ENCODE measurements at regions not wholly inside any gene's neighbourhood (a gene's known extent, or its start where the extent isn't known, plus 50 kb on each side); places are given as distances from the start of the nearest gene placed in this dataset.

- no peak overlapping the region for H3K4me3 ChIP-seq (ENCODE audit: insufficient read length, low read depth)
- DNase-seq (ENCODE audit: low read depth, low spot score), result no peak
These were observed 504.1 kb upstream of the PKDCC start for GRCh38 chr2:41543726-41544125.

GRCh38 chr2:41544709-41545108 lies 503.1 kb upstream of the PKDCC start:
- DNase-seq (ENCODE audit: low read depth, low spot score), result no peak
- H3K9ac ChIP-seq (ENCODE audit: insufficient read length, low read depth), result no peak overlapping the region
- TF ChIP-seq ZNF274 (IDR thresholded peaks at IDR 0.05; ENCODE audit: low read depth, low read length), result no peak
- TF ChIP-seq YY1 (IDR thresholded peaks at IDR 0.05; ENCODE audit: insufficient read depth, insufficient read length), result no peak
- no peak for TF ChIP-seq SUZ12 (IDR thresholded peaks at IDR 0.05; ENCODE audit: extremely low read depth, insufficient read depth, insufficient read length)
- H3K36me3 ChIP-seq (ENCODE audit: insufficient read depth, insufficient read length, low read length), result no peaks in the 10 kb centered on the region
- no peaks in the 10 kb centered on the region for H3K9me3 ChIP-seq (ENCODE audit: insufficient read depth, low read length)
- no peak overlapping the region for H3K4me3 ChIP-seq (ENCODE audit: insufficient read length, low read depth)
- H3K27me3 ChIP-seq (ENCODE audit: insufficient read depth, insufficient read length), result no peaks in the 10 kb centered on the region
- no peaks in the 10 kb centered on the region for H3K4me1 ChIP-seq (ENCODE audit: insufficient read depth, insufficient read length)

More at GRCh38 chr2:41543726-41544125, 504.1 kb upstream of the PKDCC start:
- Histone ChIP-seq H3K36me3 (ENCODE audit: insufficient read depth, insufficient read length, low read length) (no peaks in the 10 kb centered on the region), H3K27me3 (ENCODE audit: insufficient read depth, insufficient read length) (no peaks in the 10 kb centered on the region), H3K4me1 (ENCODE audit: insufficient read depth, insufficient read length) (no peaks in the 10 kb centered on the region), H3K9me3 (ENCODE audit: insufficient read depth, low read length) (no peaks in the 10 kb centered on the region), H3K9ac (ENCODE audit: insufficient read length, low read depth) (no peak overlapping the region)
- TF ChIP-seq SUZ12 (IDR thresholded peaks at IDR 0.05; ENCODE audit: extremely low read depth, insufficient read depth, insufficient read length), result no peak
- TF ChIP-seq ZNF274 (IDR thresholded peaks at IDR 0.05; ENCODE audit: low read depth, low read length), result no peak
- no peak for TF ChIP-seq YY1 (IDR thresholded peaks at IDR 0.05; ENCODE audit: insufficient read depth, insufficient read length)

DNA sequence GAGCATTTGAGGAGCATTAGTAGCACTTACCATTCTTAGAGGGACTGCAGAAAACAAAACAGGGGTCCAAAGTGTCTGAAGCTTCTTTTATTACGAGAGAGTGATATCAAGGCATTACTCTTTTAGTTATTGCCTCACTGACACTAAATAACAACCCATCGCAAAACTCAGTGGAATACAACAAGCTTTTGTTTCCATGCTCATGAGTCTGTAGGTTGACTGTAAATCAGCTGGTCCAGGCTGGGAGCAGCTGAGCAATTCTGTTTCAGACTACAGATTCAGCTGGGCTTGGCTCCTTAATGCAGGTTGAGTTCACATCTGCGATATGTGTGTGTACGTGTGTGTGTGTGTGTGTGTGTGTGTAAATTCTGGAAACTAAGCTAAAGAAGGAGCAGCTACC lies 501.8 kb upstream of the PKDCC start:
- TF ChIP-seq YY1 (IDR thresholded peaks at IDR 0.05; ENCODE audit: insufficient read depth, insufficient read length), result no peak
- no peak for TF ChIP-seq SUZ12 (IDR thresholded peaks at IDR 0.05; ENCODE audit: extremely low read depth, insufficient read depth, insufficient read length)
- no peak for TF ChIP-seq ZNF274 (IDR thresholded peaks at IDR 0.05; ENCODE audit: low read depth, low read length)
- Histone ChIP-seq H3K4me3 (ENCODE audit: insufficient read length, low read depth) (no peak overlapping the region), H3K9me3 (ENCODE audit: insufficient read depth, low read length) (no peaks in the 10 kb centered on the region), H3K4me1 (ENCODE audit: insufficient read depth, insufficient read length) (no peaks in the 10 kb centered on the region), H3K27me3 (ENCODE audit: insufficient read depth, insufficient read length) (no peaks in the 10 kb centered on the region), H3K36me3 (ENCODE audit: insufficient read depth, insufficient read length, low read length) (no peaks in the 10 kb centered on the region), H3K9ac (ENCODE audit: insufficient read length, low read depth) (no peak overlapping the region)
- DNase-seq (ENCODE audit: low read depth, low spot score), result no peak

DNA sequence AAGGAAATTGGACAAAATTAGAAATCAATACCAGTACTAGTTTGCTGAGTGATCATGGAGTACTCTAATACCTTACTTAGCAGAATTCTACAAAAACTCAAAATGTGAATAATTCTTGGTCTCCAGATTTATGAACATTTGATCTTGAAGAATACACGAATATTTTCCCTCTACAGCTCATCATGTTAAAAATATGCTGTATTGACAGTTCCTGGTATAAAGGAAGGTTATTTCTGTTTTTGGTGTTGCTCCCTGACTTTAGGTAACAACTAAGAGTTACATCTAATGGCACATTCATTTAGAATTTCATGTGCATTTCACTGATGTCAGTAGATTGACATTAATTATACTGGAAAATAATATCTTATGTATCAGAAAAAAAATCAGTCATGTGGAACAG lies 479.2 kb upstream of the PKDCC start:
- no peaks in the 10 kb centered on the region for H3K36me3 ChIP-seq (ENCODE audit: insufficient read depth, insufficient read length, low read length)
- H3K9me3 ChIP-seq (ENCODE audit: insufficient read depth, low read length), result no peaks in the 10 kb centered on the region
- no peaks in the 10 kb centered on the region for H3K4me1 ChIP-seq (ENCODE audit: insufficient read depth, insufficient read length)
- H3K27me3 ChIP-seq (ENCODE audit: insufficient read depth, insufficient read length), result no peaks in the 10 kb centered on the region
- no peak for DNase-seq (ENCODE audit: low read depth, low spot score)
- TF ChIP-seq SUZ12 (IDR thresholded peaks at IDR 0.05; ENCODE audit: extremely low read depth, insufficient read depth, insufficient read length) (no peak), ZNF274 (IDR thresholded peaks at IDR 0.05; ENCODE audit: low read depth, low read length) (no peak)
- H3K9ac ChIP-seq (ENCODE audit: insufficient read length, low read depth), result no peak overlapping the region
- no peak overlapping the region for H3K4me3 ChIP-seq (ENCODE audit: insufficient read length, low read depth)

DNA sequence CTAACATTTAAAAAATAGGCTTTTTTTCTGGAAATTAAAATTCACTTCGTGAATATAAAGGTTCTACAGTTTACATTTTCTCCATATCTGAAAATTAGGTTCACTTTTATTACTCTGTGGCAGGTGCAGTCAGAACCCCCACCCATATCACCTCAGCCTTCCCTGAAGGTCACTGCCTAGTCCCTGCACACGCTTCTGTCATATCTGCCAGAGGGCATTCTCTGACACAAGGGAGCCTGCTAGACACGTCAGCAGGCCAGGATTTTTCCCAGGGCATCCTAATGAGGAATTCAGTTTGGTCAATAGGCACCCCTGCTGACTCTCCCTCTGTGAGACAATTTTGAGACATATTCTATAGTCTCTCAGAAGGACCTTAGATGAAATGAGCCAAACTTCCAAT lies 475.7 kb upstream of the PKDCC start:
- H3K4me3 ChIP-seq (ENCODE audit: insufficient read length, low read depth), result no peak overlapping the region
- no peaks in the 10 kb centered on the region for H3K27me3 ChIP-seq (ENCODE audit: insufficient read depth, insufficient read length)
- no peaks in the 10 kb centered on the region for H3K4me1 ChIP-seq (ENCODE audit: insufficient read depth, insufficient read length)
- no peak for TF ChIP-seq YY1 (IDR thresholded peaks at IDR 0.05; ENCODE audit: insufficient read depth, insufficient read length)
- TF ChIP-seq ZNF274 (IDR thresholded peaks at IDR 0.05; ENCODE audit: low read depth, low read length), result no peak
- no peak for TF ChIP-seq SUZ12 (IDR thresholded peaks at IDR 0.05; ENCODE audit: extremely low read depth, insufficient read depth, insufficient read length)
- H3K36me3 ChIP-seq (ENCODE audit: insufficient read depth, insufficient read length, low read length), result no peaks in the 10 kb centered on the region
- H3K9ac ChIP-seq (ENCODE audit: insufficient read length, low read depth), result no peak overlapping the region
- no peaks in the 10 kb centered on the region for H3K9me3 ChIP-seq (ENCODE audit: insufficient read depth, low read length)
- DNase-seq (ENCODE audit: low read depth, low spot score), result no peak

DNA sequence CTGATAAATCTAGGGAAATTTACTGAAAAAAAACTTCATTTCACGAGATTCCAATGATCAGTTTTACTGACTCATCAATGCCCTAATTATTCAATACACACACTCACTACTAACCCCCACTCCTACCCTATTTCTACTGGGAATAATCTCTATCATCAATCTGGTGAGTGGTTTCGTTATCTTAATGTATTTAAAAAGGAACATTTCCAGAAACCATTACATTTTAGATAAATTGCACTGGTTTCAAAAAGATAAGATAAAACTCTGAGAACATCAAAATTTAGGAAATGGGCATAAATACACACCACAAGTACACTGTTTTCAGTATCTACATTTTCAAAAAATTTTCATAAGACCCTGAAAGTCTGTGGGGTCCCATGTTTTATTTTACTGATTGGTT lies 471.4 kb upstream of the PKDCC start:
- Histone ChIP-seq H3K9me3 (ENCODE audit: insufficient read depth, low read length) (no peaks in the 10 kb centered on the region), H3K9ac (ENCODE audit: insufficient read length, low read depth) (no peak overlapping the region), H3K36me3 (ENCODE audit: insufficient read depth, insufficient read length, low read length) (no peaks in the 10 kb centered on the region), H3K4me1 (ENCODE audit: insufficient read depth, insufficient read length) (no peaks in the 10 kb centered on the region), H3K27me3 (ENCODE audit: insufficient read depth, insufficient read length) (no peaks in the 10 kb centered on the region), H3K4me3 (ENCODE audit: insufficient read length, low read depth) (no peak overlapping the region)
- DNase-seq (ENCODE audit: low read depth, low spot score), result no peak
- TF ChIP-seq SUZ12 (IDR thresholded peaks at IDR 0.05; ENCODE audit: extremely low read depth, insufficient read depth, insufficient read length) (no peak), YY1 (IDR thresholded peaks at IDR 0.05; ENCODE audit: insufficient read depth, insufficient read length) (no peak), ZNF274 (IDR thresholded peaks at IDR 0.05; ENCODE audit: low read depth, low read length) (no peak)

GRCh38 chr2:41579806-41580205 lies 468.0 kb upstream of the PKDCC start:
- no peak for DNase-seq (ENCODE audit: low read depth, low spot score)
- TF ChIP-seq ZNF274 (IDR thresholded peaks at IDR 0.05; ENCODE audit: low read depth, low read length), result no peak
- TF ChIP-seq SUZ12 (IDR thresholded peaks at IDR 0.05; ENCODE audit: extremely low read depth, insufficient read depth, insufficient read length), result no peak
- TF ChIP-seq YY1 (IDR thresholded peaks at IDR 0.05; ENCODE audit: insufficient read depth, insufficient read length), result no peak
- H3K4me3 ChIP-seq (ENCODE audit: insufficient read length, low read depth), result no peak overlapping the region

GRCh38 chr2:41580806-41581205 lies 467.0 kb upstream of the PKDCC start:
- DNase-seq (ENCODE audit: low read depth, low spot score), result no peak
- Histone ChIP-seq H3K9ac (ENCODE audit: insufficient read length, low read depth) (no peak overlapping the region), H3K36me3 (ENCODE audit: insufficient read depth, insufficient read length, low read length) (no peaks in the 10 kb centered on the region), H3K27me3 (ENCODE audit: insufficient read depth, insufficient read length) (no peaks in the 10 kb centered on the region), H3K4me3 (ENCODE audit: insufficient read length, low read depth) (no peak overlapping the region), H3K9me3 (ENCODE audit: insufficient read depth, low read length) (no peaks in the 10 kb centered on the region), H3K4me1 (ENCODE audit: insufficient read depth, insufficient read length) (no peaks in the 10 kb centered on the region)
- no peak for TF ChIP-seq ZNF274 (IDR thresholded peaks at IDR 0.05; ENCODE audit: low read depth, low read length)
- no peak for TF ChIP-seq SUZ12 (IDR thresholded peaks at IDR 0.05; ENCODE audit: extremely low read depth, insufficient read depth, insufficient read length)
- TF ChIP-seq YY1 (IDR thresholded peaks at IDR 0.05; ENCODE audit: insufficient read depth, insufficient read length), result no peak

More at GRCh38 chr2:41579806-41580205, 468.0 kb upstream of the PKDCC start:
- Histone ChIP-seq H3K9ac (ENCODE audit: insufficient read length, low read depth) (no peak overlapping the region), H3K36me3 (ENCODE audit: insufficient read depth, insufficient read length, low read length) (no peaks in the 10 kb centered on the region), H3K9me3 (ENCODE audit: insufficient read depth, low read length) (no peaks in the 10 kb centered on the region), H3K27me3 (ENCODE audit: insufficient read depth, insufficient read length) (no peaks in the 10 kb centered on the region), H3K4me1 (ENCODE audit: insufficient read depth, insufficient read length) (no peaks in the 10 kb centered on the region)

All from NT2/D1 (cell line).